Myocyte (in vitro differentiated cells): ENCODE measurements at regions not wholly inside any gene's neighbourhood (a gene's known extent, or its start where the extent isn't known, plus 50 kb on each side); places are given as distances from the start of the nearest gene placed in this dataset.
"Not testable (repeated sequence)": the region's sequence is repeated elsewhere in the genome, so short reads cannot be mapped to it uniquely, and the experiment has no call there.

Experiments
- DNase-seq: peaks from one replicate; pipeline ENCODE4 v3.0.0-alpha.2; 2012; ENCODE audit warnings: low read depth

DNA sequence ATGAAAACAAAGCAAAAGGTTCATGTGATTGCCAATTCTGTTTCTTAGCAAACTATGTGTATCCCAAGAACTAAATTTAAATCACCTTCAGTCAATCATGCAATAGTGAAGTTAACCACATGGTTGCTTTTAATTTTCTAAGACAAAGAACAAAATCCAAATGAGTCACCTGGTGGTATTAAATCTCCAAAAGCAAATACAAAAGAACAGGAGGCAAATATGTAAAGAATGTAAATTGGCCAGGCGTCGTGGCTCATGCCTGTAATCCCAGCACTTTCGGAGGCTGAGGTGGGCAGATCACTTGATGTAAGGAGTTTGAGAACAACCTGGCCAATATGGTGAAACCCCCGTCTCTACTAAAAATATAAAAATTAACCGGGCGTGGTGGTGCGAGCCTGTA lies 54.2 kb upstream of the PIK3R4 start:
- no peak for DNase-seq

DNA sequence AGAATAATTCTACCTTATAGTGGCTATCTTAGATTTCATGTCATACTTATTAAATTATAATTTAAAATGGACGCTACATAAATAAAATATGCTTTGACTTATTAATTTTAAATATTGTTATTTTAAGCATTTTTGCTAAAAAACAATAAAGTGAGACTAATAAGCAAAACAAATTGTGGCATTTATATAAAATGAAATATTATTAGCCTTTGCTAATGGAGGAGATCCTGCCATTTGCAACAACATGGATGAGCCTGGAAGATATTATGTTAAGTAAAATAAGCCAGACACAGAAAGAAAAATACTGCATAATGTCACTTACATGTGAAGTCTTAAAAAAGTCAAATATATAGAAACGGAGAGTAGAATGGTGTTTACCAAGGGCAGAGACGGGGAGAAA lies 54.8 kb upstream of the PIK3R4 start:
- DNase-seq, result no peak

DNA sequence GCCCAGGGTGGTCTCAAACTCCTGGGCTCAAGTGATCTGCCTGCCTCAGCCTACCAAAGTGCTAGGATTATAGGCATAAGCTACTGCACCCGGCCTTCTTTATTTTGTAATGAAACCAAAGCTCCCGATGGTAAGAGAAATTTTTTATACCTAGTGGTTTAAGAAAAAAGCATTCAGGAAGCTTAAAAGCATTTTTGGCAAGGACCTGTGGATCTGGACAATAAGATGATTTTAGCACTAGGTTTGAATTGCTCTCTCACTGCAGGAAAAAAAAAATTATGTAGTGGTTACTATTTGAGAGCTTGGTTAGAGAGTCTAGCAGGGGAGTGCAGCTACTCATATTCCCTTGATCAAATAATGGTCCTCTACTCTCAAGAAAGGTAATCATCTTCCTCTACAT lies 64.9 kb upstream of the PIK3R4 start:
- DNase-seq, result no peak

DNA sequence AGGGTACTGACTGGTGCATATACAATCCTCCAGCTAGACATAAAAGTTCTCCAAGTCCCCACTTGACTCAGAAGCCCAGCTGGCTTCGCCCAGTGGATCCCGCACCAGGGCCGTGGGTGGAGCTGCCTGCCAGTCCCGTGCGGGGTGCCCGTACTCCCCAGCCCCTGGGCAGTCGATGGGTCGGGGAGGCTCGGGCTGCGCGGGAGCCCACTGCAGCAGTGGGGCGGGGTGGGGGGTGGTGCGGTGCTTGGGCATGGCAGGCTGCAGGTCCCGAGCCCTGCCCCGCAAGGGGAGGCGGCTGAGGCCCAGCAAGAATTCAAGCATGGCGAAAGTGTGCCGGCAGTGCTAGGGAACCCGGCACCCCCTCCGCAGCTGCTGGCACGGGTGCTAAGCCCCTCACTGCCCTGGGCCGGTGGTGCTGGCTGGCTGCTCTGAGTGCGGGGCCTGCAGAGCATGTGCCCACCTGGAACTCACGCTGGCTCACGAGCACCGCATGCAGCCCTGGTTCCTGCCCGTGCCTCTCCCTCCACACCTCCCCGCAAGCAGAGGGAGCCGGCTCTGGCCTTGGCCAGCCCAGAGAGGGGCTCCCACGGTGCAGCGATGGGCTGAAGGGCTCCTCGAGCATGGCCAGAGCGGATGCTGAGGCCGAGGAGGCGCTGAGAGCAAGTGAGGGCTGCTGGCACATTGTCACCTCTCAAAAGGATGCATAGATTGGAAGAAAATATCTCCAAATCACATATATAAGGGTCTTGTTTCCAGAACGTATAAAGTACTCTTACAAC lies 68.3 kb upstream of the PIK3R4 start:
- no peak for DNase-seq

DNA sequence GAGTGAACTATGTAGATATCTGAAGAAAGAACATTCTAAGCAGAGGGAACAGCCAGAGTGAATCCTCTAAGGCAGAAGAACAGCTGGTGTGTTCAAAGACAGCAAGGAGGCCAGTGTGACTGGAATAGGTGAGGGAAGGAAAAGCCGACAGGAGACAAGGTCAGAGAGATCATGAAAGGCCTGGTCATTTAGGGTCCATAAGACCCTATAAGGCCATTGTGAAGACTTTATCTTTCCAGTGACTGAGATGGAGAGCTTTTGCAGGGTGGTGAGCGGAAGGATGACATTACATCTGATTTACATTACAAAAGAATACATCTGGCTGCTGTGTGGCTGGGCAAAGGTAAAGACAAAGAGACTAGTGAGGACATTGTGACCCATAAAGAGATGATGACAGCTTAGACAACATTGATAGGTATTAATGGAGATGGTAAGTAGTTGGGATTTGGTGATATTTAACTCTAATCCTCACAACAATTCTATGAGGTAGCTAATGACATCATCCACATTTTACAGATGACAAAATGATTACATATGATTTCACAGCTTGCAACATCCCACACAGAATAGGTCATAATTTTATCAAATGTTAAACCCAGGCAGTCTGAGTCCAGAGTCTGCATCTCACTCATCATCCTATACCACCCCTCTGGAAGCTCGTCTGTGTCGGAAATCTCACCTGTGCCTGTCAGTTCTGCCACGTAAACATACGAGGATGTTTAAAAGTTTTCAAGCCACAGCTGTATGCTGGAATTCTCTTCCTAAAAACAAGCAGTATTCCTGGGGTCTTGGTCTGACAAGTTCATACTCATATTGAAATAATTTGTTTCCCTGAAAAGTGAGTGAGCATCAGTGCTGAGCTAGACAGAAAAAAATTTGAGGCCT lies 70.2 kb upstream of the PIK3R4 start:
- DNase-seq, result no peak

DNA sequence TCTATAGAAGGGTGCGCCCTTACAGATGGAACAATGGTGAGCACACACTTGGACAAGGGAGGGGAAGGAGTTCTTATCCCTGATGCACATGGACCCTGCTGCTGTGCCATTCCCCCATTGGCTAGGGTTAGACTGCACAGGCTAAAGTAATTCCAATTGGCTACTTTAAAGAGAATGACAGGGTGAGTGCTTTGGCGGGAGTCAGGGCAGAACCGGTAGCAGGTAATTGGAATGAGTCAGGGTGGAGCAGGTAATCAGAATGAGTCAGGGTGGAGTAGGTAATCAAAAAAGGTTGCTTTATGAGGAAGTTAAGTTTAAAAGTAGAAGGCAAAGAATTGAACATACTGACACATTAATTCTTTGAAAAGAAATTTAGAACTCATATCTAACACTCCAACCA lies 71.4 kb upstream of the PIK3R4 start:
- DNase-seq, result not testable (repeated sequence)

DNA sequence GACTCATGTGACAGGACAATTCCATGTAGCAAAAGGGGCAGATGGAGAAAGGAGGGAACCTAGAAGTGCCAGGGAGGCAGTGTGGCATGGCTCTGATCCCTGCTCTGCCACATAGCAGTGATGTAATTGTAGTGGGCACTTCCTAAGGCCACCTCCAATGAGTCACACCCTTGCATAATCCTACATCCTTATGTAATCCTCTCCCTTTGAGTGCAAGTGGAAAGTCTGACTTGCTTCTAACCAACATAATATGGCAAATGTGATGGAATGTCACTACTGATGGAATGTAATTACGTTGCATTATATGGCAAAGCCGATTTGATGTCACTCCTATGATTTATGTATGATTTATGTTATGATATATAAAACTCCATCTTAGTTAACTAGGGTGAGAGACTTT lies 72.9 kb upstream of the ATP2C1 start:
- peak; percentile 71 for DNase-seq

DNA sequence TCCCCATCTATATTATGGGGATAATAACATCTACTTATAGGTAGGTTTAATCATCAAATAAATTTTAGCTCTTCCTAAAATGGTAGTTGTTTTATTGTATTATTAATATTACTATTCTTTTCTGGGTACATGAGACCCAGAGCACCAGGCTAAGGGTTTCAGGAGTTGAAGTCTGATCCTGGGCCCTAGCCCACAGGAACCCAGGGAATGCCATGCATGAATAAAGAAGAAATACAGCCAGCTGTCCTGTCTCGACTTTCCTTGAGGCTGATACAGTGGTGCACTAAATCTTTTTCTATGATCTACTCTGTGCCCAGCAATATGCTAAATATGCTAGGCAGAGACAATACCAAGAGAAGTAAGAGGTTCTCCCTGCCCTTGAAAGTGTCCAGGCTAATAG lies 72.1 kb upstream of the ATP2C1 start:
- DNase-seq, result peak; percentile 63

DNA sequence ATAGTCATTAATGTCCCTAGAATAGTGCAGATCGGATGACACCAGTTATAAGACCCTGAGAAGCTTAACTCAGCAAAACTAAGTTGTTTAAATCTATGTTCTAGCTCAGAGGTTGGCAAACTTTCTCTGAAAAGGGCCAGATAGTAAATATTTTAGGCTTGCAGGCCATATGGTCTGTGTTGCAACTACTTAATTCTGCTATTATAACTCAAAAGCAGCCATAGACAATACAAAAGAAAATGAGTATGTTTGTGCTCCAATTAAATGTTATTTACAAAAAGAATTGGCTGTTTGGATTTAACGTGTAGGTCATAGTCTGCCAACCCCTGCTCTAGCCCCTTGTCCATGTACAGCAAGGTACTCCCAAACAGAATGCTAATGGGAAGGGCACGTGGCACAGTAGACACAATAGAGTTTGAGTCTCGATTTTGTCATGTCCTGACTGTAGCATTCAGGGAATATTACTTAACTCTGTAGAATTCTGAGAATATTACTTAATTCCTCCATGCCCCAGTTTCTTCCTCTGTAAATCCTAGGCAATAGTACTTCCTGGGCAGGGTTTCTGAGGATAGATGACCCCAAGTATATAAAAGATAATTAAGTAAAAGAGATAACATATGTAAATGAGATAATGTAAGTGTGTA lies 70.5 kb upstream of the ATP2C1 start:
- no peak for DNase-seq

DNA sequence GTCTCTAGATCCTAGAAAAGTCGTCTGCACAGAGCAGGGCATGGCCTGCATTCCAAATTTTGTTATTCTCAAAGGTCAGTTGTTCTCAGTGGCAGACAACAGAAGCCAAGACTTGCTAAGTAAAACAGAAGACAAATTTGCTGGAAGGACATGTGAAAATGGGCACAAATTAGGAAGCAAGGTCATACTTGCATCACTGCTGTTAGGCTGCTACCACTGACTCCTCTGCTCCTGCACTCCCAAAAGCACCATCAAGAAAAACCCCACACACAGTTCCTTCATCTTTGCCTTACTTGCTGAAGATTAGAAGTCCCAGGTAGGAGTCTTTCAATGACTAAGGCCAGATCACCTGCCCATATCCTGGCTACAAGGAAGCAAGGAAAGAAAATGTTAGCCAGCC lies 69.9 kb upstream of the ATP2C1 start:
- no peak for DNase-seq

DNA sequence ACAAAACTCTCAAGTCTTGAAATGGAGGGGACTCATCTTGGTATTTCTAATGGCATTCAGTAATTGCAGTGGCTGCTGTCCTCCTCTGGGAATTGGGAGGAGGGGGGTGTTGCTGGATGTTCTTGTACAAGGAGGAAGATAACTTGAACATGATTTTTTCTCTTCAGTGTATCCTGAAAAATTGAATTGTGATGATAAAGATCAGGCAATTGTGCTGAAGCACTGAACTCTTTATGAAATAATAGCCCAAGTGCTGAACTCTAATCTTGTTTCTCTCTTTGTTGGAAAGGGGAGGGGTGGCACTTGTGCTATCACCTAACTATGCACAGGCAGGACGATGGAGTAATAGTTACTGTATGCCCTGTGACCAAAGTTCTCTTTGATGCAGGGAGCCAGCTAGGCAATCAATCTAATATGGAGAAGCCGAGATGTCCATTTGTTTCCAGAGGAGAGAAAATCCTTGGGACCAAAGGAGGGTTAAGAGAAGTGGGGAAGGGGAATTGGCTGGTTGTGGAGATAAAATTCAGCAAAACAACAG lies 68.1 kb upstream of the ATP2C1 start:
- no peak for DNase-seq

DNA sequence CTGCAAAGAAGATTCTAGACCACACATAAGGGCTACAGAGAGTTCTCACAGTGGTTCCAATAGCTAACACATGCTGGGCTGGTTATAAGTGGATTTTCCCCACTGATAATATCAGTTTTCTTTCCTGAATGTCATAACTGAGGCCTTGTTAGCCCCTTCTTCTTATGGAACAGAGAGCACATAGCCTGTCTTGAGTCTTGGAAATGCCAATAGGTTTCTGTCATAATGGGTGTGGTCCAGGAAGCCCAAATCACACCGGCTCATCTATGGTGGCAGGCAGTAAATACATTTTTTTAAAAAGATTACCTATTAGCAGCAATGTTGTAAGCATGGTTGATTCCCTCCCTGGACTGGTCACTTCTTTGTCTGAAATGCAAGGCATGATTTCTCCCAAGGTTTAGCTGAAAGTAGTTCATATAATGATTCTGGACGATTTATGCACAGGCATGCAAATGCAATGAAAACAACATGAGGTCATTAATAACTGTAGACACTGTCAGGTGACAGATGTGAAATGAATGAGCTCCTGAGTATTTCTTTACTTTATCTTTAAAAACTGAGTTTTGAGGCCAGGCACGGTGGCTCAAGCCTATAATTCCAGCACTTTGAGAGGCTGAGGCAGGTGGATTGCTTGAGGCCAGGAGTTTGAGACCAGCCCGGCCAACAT lies 67.2 kb upstream of the ATP2C1 start:
- no peak for DNase-seq

DNA sequence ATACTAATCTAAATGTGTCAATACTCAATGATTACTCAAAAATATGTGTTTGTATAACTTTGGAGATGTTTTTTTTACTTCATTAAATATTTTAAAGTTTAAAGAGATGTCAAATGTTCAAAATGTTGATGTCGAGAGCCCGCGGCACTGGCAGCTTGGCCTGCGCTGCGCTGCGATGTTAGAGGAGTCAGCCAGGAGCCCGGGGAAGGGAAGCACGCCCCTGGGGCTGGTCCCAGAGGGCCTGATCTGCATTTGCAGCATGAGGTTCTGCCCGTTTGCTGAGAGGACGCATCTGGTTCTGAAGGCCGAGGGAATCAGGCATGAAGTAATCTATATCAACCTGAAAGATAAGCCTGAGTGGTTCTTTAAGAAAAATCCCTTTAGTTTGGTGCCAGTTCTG lies 66.4 kb upstream of the ATP2C1 start:
- no peak for DNase-seq

DNA sequence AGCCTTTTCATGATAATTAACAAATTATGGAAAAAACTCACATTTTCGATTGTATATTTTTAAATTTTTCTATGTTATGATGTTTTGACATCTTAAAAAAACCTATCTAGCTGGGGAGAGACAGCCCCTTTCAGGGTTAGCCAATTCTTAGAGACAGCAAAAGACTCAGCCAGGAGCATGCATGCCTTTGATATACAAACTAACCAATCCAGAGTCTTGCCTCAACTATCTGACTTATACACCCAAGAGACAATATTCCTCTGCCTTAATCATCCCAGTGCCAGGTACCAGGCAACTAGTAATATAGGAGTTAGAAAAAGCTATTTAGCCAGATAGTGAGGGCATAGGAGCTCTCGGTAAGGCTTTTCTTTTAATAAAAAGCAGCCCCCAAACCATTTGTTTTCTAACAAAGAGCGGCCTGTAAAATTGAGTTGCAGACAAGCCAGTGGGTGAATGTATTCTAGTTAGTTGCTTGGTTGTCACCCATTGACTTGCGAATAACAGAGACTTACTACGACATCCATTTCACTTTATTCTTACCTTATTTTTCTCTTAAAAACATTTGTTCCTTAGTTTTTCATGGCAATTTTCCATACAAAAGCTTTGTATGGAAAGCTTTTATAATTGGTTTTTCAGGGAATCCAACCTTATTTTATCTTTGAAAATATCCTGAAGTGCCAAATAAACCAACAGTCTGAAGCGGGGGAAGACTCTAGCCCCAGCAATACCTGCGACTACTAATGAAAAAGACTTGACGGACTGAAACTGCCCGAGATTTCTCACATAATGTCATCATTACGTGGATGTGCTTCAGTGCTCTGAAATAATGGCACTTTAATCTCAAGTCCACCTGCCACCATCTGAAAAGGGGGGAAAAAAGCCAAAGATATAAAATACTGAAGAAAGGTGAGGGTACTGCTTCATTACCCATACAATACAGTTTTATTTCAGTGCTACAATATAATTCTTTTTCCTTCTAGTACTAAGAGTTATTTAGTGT lies 64.6 kb upstream of the ATP2C1 start:
- DNase-seq, result no peak

DNA sequence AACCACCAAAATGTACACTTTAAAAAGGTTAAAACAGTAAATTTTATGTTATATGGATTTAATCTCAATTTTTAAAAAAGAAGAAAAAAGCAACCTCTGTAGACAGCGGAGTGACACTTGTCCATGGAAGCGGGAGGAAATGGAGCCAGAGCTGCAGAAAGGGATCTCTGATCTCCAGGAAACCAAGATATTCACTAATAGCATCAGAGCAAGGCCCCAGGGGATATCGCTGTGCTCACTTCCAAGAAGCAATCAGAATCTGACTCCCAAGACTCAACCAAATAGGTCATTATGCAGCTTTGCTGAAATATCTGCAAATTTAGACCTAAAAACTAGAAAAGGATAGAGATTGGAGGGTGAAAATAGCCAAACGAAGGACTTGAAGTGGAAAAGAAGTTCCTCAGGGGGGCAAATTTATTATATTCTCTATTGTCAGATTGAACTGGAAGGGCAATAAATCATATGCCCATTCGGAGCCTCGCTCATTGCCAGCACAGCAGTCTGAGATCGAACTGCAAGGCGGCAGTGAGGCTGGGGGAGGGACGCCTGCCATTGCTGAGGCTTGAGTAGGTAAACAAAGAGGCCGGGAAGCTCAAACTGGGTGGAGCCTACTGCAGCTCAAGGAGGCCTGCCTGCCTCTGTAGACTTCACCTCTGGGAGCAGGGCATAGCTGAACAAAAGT lies 62.0 kb upstream of the ATP2C1 start:
- no peak for DNase-seq

DNA sequence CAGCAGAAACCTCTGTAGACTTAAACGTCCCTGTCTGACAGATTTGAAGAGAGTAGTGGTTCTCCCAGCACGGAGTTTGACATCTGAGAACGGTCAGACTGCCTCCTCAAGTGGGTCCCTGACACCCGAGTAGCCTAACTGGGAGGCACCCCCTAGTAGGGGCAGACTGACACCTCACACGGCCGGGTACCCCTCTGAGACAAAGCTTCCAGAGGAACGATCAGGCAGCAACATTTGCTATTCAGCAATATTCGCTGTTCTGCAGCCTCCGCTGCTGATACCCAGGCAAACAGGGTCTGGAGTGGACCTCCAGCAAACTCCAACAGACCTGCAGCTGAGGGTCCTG lies 61.5 kb upstream of the ATP2C1 start:
- not testable (repeated sequence) for DNase-seq

DNA sequence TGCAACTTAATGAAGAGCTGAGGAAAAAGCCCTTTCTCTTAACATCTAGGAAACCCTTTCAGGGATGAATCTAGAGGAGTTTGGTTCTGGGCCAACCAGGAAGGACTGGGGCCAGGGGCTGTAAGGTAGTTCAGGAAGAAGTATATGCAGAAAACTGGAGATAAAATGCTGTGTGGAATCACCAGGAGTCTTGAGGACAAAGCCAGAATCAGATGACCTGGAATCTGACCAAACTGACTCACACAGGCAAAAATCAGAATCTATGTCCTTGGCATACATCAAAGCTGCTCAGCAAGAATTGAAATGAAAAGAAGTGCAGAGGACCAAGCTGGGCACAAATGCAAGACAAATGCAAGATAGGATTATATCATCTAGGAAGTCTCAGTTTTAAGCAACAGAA lies 59.4 kb upstream of the ATP2C1 start:
- DNase-seq, result no peak

DNA sequence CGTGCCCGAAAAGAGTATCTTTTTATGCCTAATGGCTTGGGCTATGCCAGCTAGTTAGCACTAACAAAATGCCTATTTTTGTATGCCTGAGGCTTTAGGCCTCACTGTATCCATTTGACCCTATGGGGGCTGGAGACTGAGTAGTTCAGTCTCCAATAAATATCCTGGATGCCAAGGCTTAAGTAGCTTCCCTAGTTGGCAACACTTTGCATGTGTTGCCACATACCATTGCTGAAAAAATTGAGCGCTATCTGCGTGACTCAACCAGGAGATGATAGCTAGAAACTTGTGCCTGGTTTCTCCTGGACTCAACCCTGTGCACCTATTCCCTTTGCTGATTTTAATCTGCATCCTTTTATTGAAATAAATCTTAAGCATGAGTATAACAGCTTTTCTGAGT lies 58.4 kb upstream of the ATP2C1 start:
- no peak for DNase-seq

DNA sequence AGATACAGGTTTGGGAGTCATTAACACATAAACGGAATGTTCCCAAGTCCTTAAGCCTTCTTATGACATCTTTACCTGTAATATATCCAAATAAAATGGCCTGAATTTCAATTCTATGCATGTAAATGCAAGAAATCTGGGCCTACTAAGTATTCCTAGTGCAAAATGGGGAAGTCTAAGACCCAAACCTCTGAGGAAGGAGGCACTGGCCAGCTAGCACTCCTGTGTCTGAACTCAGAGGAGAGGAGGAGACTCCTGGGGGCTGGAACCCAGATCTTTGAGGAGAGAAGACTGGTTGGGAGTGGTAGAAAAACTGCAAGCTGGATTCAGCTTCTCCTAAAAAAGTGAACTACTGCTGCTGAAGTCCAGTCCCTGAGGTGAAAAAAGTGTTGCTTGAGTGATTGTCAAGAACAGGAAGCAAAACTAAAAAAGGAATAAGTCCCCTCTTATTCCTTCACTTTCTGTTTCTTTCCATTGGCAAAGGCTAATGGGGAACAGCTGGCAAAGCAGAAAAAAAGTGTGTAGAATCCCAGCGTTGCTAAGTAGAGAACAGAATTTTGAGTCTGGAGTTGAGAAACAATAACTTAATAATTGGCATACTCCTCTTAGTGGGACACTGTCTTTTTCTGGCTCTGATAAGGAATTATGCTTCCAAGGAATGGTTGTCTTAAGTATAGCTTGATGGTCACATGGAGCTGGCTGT lies 54.8 kb upstream of the ATP2C1 start:
- peak; percentile 23 for DNase-seq
